ENCODE measurements at regions not wholly inside any gene's neighbourhood (a gene's known extent, or its start where the extent isn't known, plus 50 kb on each side); places are given as distances from the start of the nearest gene placed in this dataset.

- Histone ChIP-seq H3K4me3 (no peak overlapping the region), H3K27ac (no peak overlapping the region), H3K9me3 (no peaks in the 10 kb centered on the region), H3K27me3 (no peaks in the 10 kb centered on the region), H3K4me1 (no peaks in the 10 kb centered on the region), H3K36me3 (no peaks in the 10 kb centered on the region)
- intact Hi-C loops (cut with DNase I), result no loop called here
- DNase-seq (ENCODE audit: low spot score in 2 of 2), result no peak
- no peak for TF ChIP-seq CTCF (IDR thresholded peaks at IDR 0.05)
Observed at GRCh38 chr20:12466915-12467314, 541.9 kb upstream of the SPTLC3 start.

- no peak for TF ChIP-seq CTCF (IDR thresholded peaks at IDR 0.05)
- Histone ChIP-seq H3K36me3 (no peaks in the 10 kb centered on the region), H3K4me3 (no peak overlapping the region), H3K4me1 (no peaks in the 10 kb centered on the region), H3K27me3 (no peaks in the 10 kb centered on the region), H3K27ac (no peak overlapping the region), H3K9me3 (no peaks in the 10 kb centered on the region)
- DNase-seq (ENCODE audit: low spot score in 2 of 2), result no peak
- intact Hi-C loops (cut with DNase I), result no loop called here
Observed at GRCh38 chr20:12467758-12468157, 541.0 kb upstream of the SPTLC3 start.

- no peaks in the 10 kb centered on the region for H3K36me3 ChIP-seq
- no peaks in the 10 kb centered on the region for H3K4me1 ChIP-seq
- DNase-seq (ENCODE audit: low spot score in 2 of 2), result no peak
- no peak overlapping the region for H3K4me3 ChIP-seq
- H3K9me3 ChIP-seq, result no peaks in the 10 kb centered on the region
- H3K27me3 ChIP-seq, result no peaks in the 10 kb centered on the region
- intact Hi-C loops (cut with DNase I), result no loop called here
- no peak for TF ChIP-seq CTCF (IDR thresholded peaks at IDR 0.05)
- no peak overlapping the region for H3K27ac ChIP-seq
Observed at GRCh38 chr20:12482661-12483060, 526.1 kb upstream of the SPTLC3 start.

GRCh38 chr20:12502443-12502842, 506.3 kb upstream of the SPTLC3 start:
- no peak for DNase-seq (ENCODE audit: low spot score in 2 of 2)
- Histone ChIP-seq H3K9me3 (no peaks in the 10 kb centered on the region), H3K4me3 (no peak overlapping the region), H3K4me1 (no peaks in the 10 kb centered on the region), H3K27ac (no peak overlapping the region), H3K36me3 (no peaks in the 10 kb centered on the region), H3K27me3 (no peaks in the 10 kb centered on the region)
- TF ChIP-seq CTCF (IDR thresholded peaks at IDR 0.05), result no peak
- intact Hi-C loops (cut with DNase I), result no loop called here

GRCh38 chr20:12504779-12505178, 504.0 kb upstream of the SPTLC3 start:
- no peak overlapping the region for H3K27ac ChIP-seq
- intact Hi-C loops (cut with DNase I), result no loop called here
- no peaks in the 10 kb centered on the region for H3K36me3 ChIP-seq
- no peak for TF ChIP-seq CTCF (IDR thresholded peaks at IDR 0.05)
- no peaks in the 10 kb centered on the region for H3K9me3 ChIP-seq
- H3K4me1 ChIP-seq, result no peaks in the 10 kb centered on the region
- no peak overlapping the region for H3K4me3 ChIP-seq
- DNase-seq (ENCODE audit: low spot score in 2 of 2), result no peak
- no peaks in the 10 kb centered on the region for H3K27me3 ChIP-seq

- no peak for TF ChIP-seq CTCF (IDR thresholded peaks at IDR 0.05)
- Histone ChIP-seq H3K27me3 (no peaks in the 10 kb centered on the region), H3K4me1 (no peaks in the 10 kb centered on the region), H3K9me3 (no peaks in the 10 kb centered on the region), H3K4me3 (no peak overlapping the region), H3K36me3 (no peaks in the 10 kb centered on the region), H3K27ac (no peak overlapping the region)
- intact Hi-C loops (cut with DNase I), result no loop called here
- no peak for DNase-seq (ENCODE audit: low spot score in 2 of 2)
Observed at GRCh38 chr20:12511499-12511898, 497.3 kb upstream of the SPTLC3 start.
